Keratinocyte (primary cell): ENCODE measurements at regions not wholly inside any gene's neighbourhood (a gene's known extent, or its start where the extent isn't known, plus 50 kb on each side); places are given as distances from the start of the nearest gene placed in this dataset.

ENCODE experiments used
- DNase-seq: peaks from one replicate; pipeline ENCODE4 v3.0.0-alpha.2; 2011; ENCODE audit warnings: low read depth, missing footprints, low spot score
- FAIRE-seq: peaks from 2 replicates; lab custom pipeline; 2011; peaks lifted over from hg19 to GRCh38; lab: Jason Lieb, UNC
- H2AFZ ChIP-seq: 2 replicates; pipeline ENCODE4 v1.6.0; 2012; ENCODE audit warnings: low read length, control low read depth, inconsistent platforms; ENCODE audit not compliant: control insufficient read depth
- H3K27ac ChIP-seq: 2 replicates; pipeline ENCODE4 v1.5.1; 2011; ENCODE audit warnings: low read length; ENCODE audit not compliant: control insufficient read depth, insufficient read depth
- H3K27me3 ChIP-seq: 3 replicates; pipeline ENCODE4 v1.6.0; 2011; ENCODE audit warnings: low read length; ENCODE audit not compliant: control insufficient read depth, insufficient read depth; ENCODE audit errors: extremely low read depth
- H3K36me3 ChIP-seq, 2 experiments: 2 replicates in 1 of 2; 3 replicates in 1 of 2; pipeline ENCODE4 v1.5.1; 2011; ENCODE audit warnings: low read length in 2 of 2, mild to moderate bottlenecking in 1 of 2; ENCODE audit not compliant: control insufficient read depth in 2 of 2, insufficient read depth in 2 of 2; ENCODE audit errors: extremely low read depth in 1 of 2
- H3K4me1 ChIP-seq: 3 replicates; pipeline ENCODE4 v1.5.1; 2011; ENCODE audit warnings: low read length; ENCODE audit not compliant: control insufficient read depth, insufficient read depth; ENCODE audit errors: extremely low read depth
- H3K4me2 ChIP-seq: 3 replicates; pipeline ENCODE4 v1.6.0; 2011; ENCODE audit warnings: low read depth, low read length; ENCODE audit not compliant: control insufficient read depth, insufficient read depth; ENCODE audit errors: extremely low read depth
- H3K4me3 ChIP-seq, 3 experiments: fragments of 200-600 bp in 1 of 3; sonication (generic) in 1 of 3; 2 replicates in 2 of 3; 3 replicates in 1 of 3; pipeline ENCODE4 v1.5.1; 2011 to 2016; ENCODE audit warnings: low read length in 3 of 3, mild to moderate bottlenecking in 3 of 3, control low read depth in 2 of 3, inconsistent platforms in 1 of 3, low read depth in 1 of 3, mixed read lengths in 1 of 3, mixed run types in 1 of 3, moderate library complexity in 1 of 3; ENCODE audit not compliant: control insufficient read depth in 2 of 3, insufficient read depth in 2 of 3; ENCODE audit errors: extremely low read depth in 1 of 3
- H3K79me2 ChIP-seq: 2 replicates; pipeline ENCODE4 v1.6.0; 2012; ENCODE audit warnings: low read length; ENCODE audit not compliant: control insufficient read depth, insufficient read depth
- H3K9ac ChIP-seq: 3 replicates; pipeline ENCODE4 v1.6.0; 2011; ENCODE audit warnings: low read length; ENCODE audit not compliant: control insufficient read depth, insufficient read depth; ENCODE audit errors: extremely low read depth
- H3K9me1 ChIP-seq: 3 replicates; pipeline ENCODE4 v1.6.0; 2011; ENCODE audit warnings: low read length; ENCODE audit not compliant: control insufficient read depth, insufficient read depth; ENCODE audit errors: extremely low read depth
- H3K9me3 ChIP-seq: 2 replicates; pipeline ENCODE4 v1.5.1; 2012; ENCODE audit warnings: low read depth, low read length; ENCODE audit not compliant: control insufficient read depth
- H4K20me1 ChIP-seq: 3 replicates; pipeline ENCODE4 v1.6.0; 2011; ENCODE audit warnings: low read length; ENCODE audit not compliant: control insufficient read depth, insufficient read depth; ENCODE audit errors: extremely low read depth
- EZH2 ChIP-seq: IDR thresholded peaks from one replicate; pipeline ENCODE4 v1.6.1; 2012; ENCODE audit warnings: inconsistent platforms, mild to moderate bottlenecking, low read length, moderate library complexity
- dilution Hi-C: fragments of 300-500 bp; cut with MboI; formaldehyde crosslinking; loops from one replicate; pipeline ENCODE4 v1.7.0; 2020; ENCODE audit warnings: low sequenced_read_pairs; ENCODE audit not compliant: extremely low pct_ligation_motif_present
- TF ChIP-seq, protein P1 (sequence below), 3 experiments: IDR thresholded peaks in 1 of 3; conservative IDR thresholded peaks in 1 of 3; optimal IDR thresholded peaks in 1 of 3; 2 replicates in 2 of 3; 3 replicates in 1 of 3; pipeline versions ENCODE3 to v1.5.1; 2011; ENCODE audit warnings: low read length in 3 of 3, mild to moderate bottlenecking in 3 of 3, moderate library complexity in 2 of 3, control low read depth in 1 of 3, inconsistent platforms in 1 of 3; ENCODE audit not compliant: insufficient read depth in 2 of 3; ENCODE audit errors: extremely low read depth in 1 of 3

DNA sequence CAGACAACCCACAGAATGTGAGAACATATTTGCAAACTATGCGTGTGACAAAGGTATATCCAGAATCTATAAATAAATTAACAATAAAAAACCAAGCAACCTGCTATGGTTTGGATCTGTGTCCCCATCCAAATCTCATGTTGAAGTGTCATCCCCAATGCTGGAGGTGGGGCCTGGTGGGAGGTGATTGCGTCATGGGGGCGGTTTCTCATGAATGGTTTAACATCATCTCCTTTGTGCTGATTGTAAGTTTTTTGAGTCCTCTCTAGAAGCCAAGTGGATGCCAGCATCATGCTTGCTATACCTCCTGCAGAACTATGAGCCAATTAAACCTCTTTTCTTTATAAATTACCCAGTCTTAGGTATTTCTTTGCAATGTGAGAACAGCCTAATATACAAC lies 335.4 kb downstream of the MAN2A1 start:
- no peaks in the 10 kb centered on the region for H3K9me1 ChIP-seq
- dilution Hi-C loops = no loop called here
- H3K4me2 ChIP-seq = no peak overlapping the region
- no peaks in the 10 kb centered on the region for H3K79me2 ChIP-seq
- no peaks in the 10 kb centered on the region for H3K27me3 ChIP-seq
- no peaks in the 10 kb centered on the region for H4K20me1 ChIP-seq
- H3K36me3 ChIP-seq = no peaks in the 10 kb centered on the region
- no peak for FAIRE-seq
- no peaks in the 10 kb centered on the region for H3K4me1 ChIP-seq
- no peaks in the 10 kb centered on the region for H3K9me3 ChIP-seq
- H3K9ac ChIP-seq = no peak overlapping the region
- H2AFZ ChIP-seq = no peak overlapping the region
- TF ChIP-seq, protein P1, sequence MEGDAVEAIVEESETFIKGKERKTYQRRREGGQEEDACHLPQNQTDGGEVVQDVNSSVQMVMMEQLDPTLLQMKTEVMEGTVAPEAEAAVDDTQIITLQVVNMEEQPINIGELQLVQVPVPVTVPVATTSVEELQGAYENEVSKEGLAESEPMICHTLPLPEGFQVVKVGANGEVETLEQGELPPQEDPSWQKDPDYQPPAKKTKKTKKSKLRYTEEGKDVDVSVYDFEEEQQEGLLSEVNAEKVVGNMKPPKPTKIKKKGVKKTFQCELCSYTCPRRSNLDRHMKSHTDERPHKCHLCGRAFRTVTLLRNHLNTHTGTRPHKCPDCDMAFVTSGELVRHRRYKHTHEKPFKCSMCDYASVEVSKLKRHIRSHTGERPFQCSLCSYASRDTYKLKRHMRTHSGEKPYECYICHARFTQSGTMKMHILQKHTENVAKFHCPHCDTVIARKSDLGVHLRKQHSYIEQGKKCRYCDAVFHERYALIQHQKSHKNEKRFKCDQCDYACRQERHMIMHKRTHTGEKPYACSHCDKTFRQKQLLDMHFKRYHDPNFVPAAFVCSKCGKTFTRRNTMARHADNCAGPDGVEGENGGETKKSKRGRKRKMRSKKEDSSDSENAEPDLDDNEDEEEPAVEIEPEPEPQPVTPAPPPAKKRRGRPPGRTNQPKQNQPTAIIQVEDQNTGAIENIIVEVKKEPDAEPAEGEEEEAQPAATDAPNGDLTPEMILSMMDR (optimal IDR thresholded peaks at IDR 0.05 in 1 of 3, IDR thresholded peaks at IDR 0.05 in 1 of 3, conservative IDR thresholded peaks at IDR 0.05 in 1 of 3; ENCODE audit: extremely low read depth in 1 of 3, insufficient read depth in 2 of 3, low read length in 3 of 3) = no peak
- no peak for TF ChIP-seq EZH2
- no peak overlapping the region for H3K4me3 ChIP-seq
- no peak for DNase-seq
- no peak overlapping the region for H3K27ac ChIP-seq

DNA sequence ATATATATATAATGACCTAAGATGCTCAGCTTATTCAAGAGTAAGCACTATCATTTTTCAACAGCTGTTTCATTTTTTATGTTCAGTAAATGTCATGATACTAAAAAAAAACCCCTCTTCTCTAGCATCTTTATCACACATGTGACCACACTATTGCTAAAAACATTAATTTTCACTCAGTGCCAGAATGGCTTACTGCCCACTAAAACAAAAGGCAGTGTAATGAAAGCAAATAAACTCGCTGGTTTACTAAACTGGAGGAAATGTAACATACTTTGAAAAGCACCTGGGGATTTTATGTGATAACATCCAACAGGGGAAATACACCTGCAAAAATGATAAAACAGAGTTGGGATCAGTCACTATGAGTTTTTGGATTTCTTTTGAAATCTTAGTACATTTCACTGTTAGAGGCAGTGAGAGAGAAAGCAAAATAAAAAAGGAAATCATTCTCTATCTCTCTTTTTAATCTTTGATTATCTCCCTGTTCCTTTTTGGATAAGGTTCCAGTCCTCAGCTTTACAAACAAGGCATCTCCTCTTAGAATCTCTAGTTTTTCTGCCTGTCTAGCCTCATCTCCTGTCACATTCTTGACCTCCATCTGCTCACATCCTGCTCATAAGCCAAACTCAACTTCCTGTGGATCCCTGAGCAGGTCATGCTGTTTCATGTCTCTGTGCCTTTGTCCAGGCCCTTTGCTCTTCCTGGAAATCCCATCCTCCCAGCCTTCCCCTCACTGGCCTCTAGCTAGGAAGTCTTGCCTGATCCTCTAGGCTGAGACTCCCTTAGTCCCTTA lies 338.0 kb downstream of the MAN2A1 start:
- Histone ChIP-seq H3K4me2 (no peak overlapping the region), H4K20me1 (no peaks in the 10 kb centered on the region), H3K9me1 (no peaks in the 10 kb centered on the region), H3K36me3 (no peaks in the 10 kb centered on the region), H3K9me3 (no peaks in the 10 kb centered on the region), H3K9ac (no peak overlapping the region), H2AFZ (no peak overlapping the region), H3K27ac (no peak overlapping the region), H3K27me3 (no peaks in the 10 kb centered on the region), H3K4me3 (no peak overlapping the region), H3K79me2 (no peaks in the 10 kb centered on the region), H3K4me1 (no peaks in the 10 kb centered on the region)
- FAIRE-seq = no peak
- no peak for TF ChIP-seq EZH2
- TF ChIP-seq, protein P1 (optimal IDR thresholded peaks at IDR 0.05 in 1 of 3, IDR thresholded peaks at IDR 0.05 in 1 of 3, conservative IDR thresholded peaks at IDR 0.05 in 1 of 3; ENCODE audit: extremely low read depth in 1 of 3, insufficient read depth in 2 of 3, low read length in 3 of 3) = no peak
- dilution Hi-C loops = no loop called here
- DNase-seq = no peak
